Kidney (tissue), 13 donors: ENCODE measurements at regions not wholly inside any gene's neighbourhood (a gene's known extent, or its start where the extent isn't known, plus 50 kb on each side); places are given as distances from the start of the nearest gene placed in this dataset.

Experiments
- DNase-seq, 5 donors: peaks; one replicate each; pipeline ENCODE4 v3.0.0-alpha.2; 2013 to 2020
- FAIRE-seq: peaks from 2 replicates; lab custom pipeline; 2012; peaks lifted over from hg19 to GRCh38; lab: Jason Lieb, UNC
- H3K27ac ChIP-seq, 2 donors: one replicate each; pipeline ENCODE4 v1.7.0; 2013; ENCODE audit warnings: low read depth in 2 of 2, low read length in 2 of 2, inconsistent platforms in 1 of 2
- H3K27me3 ChIP-seq: one replicate; pipeline ENCODE4 v1.7.1; 2013; ENCODE audit warnings: low read length, inconsistent platforms; ENCODE audit not compliant: control insufficient read depth, insufficient read depth
- H3K36me3 ChIP-seq, 3 donors: one replicate each; pipeline versions ENCODE4 v1.7.0 to v1.7.1; 2013; ENCODE audit warnings: low read length in 3 of 3, control low read depth in 1 of 3, inconsistent platforms in 1 of 3; ENCODE audit not compliant: insufficient read depth in 3 of 3, control insufficient read depth in 2 of 3
- H3K4me1 ChIP-seq, 3 donors: one replicate each; pipeline versions ENCODE4 v1.7.0 to v1.7.1; 2013; ENCODE audit warnings: low read length in 3 of 3, inconsistent platforms in 1 of 3, low read depth in 1 of 3; ENCODE audit not compliant: control insufficient read depth in 2 of 3, insufficient read depth in 2 of 3
- H3K4me3 ChIP-seq, 3 donors: one replicate each; pipeline versions ENCODE4 v1.7.0 to v1.8.1; 2013; ENCODE audit warnings: low read length in 3 of 3, control low read depth in 1 of 3, inconsistent platforms in 1 of 3
- H3K9ac ChIP-seq, 3 donors: one replicate each; pipeline versions ENCODE4 v1.7.0 to v1.7.1; 2013; ENCODE audit warnings: low read length in 3 of 3, control low read depth in 1 of 3, inconsistent platforms in 1 of 3
- H3K9me3 ChIP-seq, 3 donors: one replicate each; pipeline versions ENCODE4 v1.7.0 to v1.7.1; 2013; ENCODE audit warnings: low read length in 3 of 3, control low read depth in 1 of 3, inconsistent platforms in 1 of 3; ENCODE audit not compliant: control insufficient read depth in 2 of 3, insufficient read depth in 1 of 3
- CTCF ChIP-seq: IDR thresholded peaks from 3 replicates; pipeline ENCODE4 v1.5.1; 2012; ENCODE audit warnings: mild to moderate bottlenecking, moderate library complexity, borderline replicate concordance; ENCODE audit not compliant: insufficient read depth; ENCODE audit errors: extremely low read depth
- intact Hi-C: fragments of 100-400 bp; cut with DNase I; formaldehyde crosslinking; loops from one replicate; pipeline ENCODE4 v1.11.1; 2022
- donor health status: control.
- donor health status: control.
- donor health status: control.
- donor health status: control.
- donor health status: control.
- donor health status: DM: yes; HTN: yes; CAD: no.
- donor health status: Normal renal cell carcinoma (clear cell type).

DNA sequence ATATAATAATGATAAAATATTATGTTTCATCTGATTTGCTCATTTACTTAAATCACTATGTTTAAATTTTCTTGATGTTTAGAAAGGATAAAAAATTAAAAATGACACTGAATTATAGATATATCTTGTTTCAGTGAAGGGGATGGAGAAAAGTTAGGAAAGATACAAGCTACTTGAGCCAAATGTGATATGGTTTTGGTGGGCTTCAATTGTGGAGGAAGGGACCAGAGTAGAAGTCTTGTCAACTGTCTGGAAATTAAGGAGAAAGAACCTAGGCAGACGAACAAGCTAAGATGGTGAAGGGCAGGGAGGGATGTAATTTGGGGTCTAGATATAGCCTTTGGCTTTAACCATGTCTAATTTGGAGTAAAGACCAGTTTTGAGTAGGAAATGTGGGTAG, 186.4 kb upstream of the MMS22L start:
- intact Hi-C loops: no loop called here
- Histone ChIP-seq H3K4me1 (no peaks in the 10 kb centered on the region), H3K9me3 (no peaks in the 10 kb centered on the region), H3K9ac (no peak overlapping the region), H3K27ac (no peak overlapping the region), H3K4me3 (no peak overlapping the region), H3K27me3 (no peaks in the 10 kb centered on the region), H3K36me3 (no peaks in the 10 kb centered on the region)
- FAIRE-seq: no peak
- DNase-seq: no peak
- no peak for TF ChIP-seq CTCF

- Histone ChIP-seq H3K9me3 (no peaks in the 10 kb centered on the region), H3K27ac (no peak overlapping the region), H3K27me3 (no peaks in the 10 kb centered on the region), H3K9ac (no peak overlapping the region), H3K36me3 (no peaks in the 10 kb centered on the region), H3K4me1 (no peaks in the 10 kb centered on the region), H3K4me3 (no peak overlapping the region)
- DNase-seq (no peak), FAIRE-seq (no peak)
- intact Hi-C loops: no loop called here
- no peak for TF ChIP-seq CTCF
These were observed 187.3 kb upstream of the MMS22L start for GRCh38 chr6:97470322-97470721.

GRCh38 chr6:97473979-97474378, 191.0 kb upstream of the MMS22L start:
- Histone ChIP-seq H3K27me3 (no peaks in the 10 kb centered on the region), H3K27ac (no peak overlapping the region), H3K36me3 (no peaks in the 10 kb centered on the region), H3K4me1 (no peaks in the 10 kb centered on the region), H3K9me3 (no peaks in the 10 kb centered on the region), H3K4me3 (no peak overlapping the region), H3K9ac (no peak overlapping the region)
- DNase-seq (no peak), FAIRE-seq (no peak)
- TF ChIP-seq CTCF: no peak
- intact Hi-C loops: no loop called here

- no peaks in the 10 kb centered on the region for H3K27me3 ChIP-seq
- no peaks in the 10 kb centered on the region for H3K9me3 ChIP-seq
- H3K4me1 ChIP-seq: no peaks in the 10 kb centered on the region
- no peaks in the 10 kb centered on the region for H3K36me3 ChIP-seq
- DNase-seq (peak; percentile 69 to 86 (median 74)), FAIRE-seq (no peak)
- H3K27ac ChIP-seq: no peak overlapping the region
- no peak overlapping the region for H3K4me3 ChIP-seq
- peak; percentile 84 for TF ChIP-seq CTCF
- intact Hi-C loops: no loop called here
- H3K9ac ChIP-seq: no peak overlapping the region
These were observed 214.8 kb upstream of the MMS22L start for GRCh38 chr6:97497713-97498331.
